ENCODE measurements at regions not wholly inside any gene's neighbourhood (a gene's known extent, or its start where the extent isn't known, plus 50 kb on each side); places are given as distances from the start of the nearest gene placed in this dataset.
"Not testable (repeated sequence)": the region's sequence is repeated elsewhere in the genome, so short reads cannot be mapped to it uniquely, and the experiment has no call there.

GRCh38 chr6:113047932-113048331 is 700.8 kb downstream of the RFPL4B start:
- no peak for DNase-seq (ENCODE audit: low read depth)

- DNase-seq (ENCODE audit: low read depth) = no peak
Observed at GRCh38 chr6:113048741-113049140, 701.6 kb downstream of the RFPL4B start.

DNA sequence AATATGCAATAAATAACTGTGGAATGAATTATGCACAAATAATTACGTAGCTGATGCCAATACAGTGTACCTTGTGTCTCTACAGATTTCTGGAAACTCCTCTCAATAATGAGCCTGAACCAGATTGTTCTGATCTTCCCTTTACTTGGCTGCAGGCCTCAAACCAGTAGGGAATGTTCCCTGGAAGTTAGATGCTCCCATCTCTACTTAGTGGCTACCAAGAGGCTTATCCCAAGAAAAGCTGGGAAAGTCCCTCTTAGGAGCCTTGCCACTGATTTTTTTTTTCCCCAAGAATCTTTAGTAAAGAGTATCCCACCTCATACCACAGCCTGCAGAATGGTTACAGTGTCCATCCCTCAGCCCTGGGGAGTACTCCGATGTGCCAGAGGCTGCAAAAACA is 702.1 kb downstream of the RFPL4B start:
- DNase-seq (ENCODE audit: low read depth) = no peak

DNA sequence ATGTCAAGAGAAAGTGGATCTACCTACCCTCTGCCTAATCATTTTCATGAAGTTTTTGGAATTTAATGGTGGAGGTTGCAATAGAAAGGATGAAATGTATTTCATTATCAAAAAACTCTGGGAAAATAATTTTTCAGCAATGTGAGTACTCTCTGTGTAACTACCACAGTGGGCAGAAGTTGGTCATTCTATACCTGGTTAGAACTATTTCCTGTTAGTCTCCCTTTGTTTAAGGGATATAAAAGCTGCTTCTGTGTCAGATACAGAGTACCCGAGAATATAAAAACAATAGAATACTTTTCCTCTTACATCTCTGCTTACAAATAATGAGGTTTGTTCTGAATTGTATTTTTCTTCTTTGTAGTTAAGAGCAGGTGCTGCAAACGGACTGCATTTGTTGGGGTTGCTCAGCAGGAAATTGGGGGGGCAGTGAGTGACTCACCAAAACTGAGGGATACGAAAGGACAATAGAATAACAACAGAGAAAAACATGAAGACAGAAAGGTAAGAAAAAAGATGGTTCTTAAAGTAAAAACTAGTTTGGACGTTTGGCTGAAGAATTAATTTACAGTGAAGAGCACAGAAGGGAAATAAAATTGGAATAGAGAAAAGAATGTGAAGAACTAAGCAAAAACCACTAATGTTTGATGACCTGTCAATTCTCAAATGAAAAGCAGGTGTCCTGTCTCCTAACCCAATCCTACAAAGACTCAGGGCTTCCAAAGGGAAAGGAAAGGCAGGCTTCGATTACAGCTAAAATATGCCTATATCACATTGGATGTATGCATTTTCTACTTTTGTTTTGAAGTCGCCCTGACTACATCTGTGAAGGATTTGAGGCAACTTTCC is 703.1 kb downstream of the RFPL4B start:
- DNase-seq (ENCODE audit: low read depth) = no peak

- DNase-seq (ENCODE audit: low read depth) = no peak
Observed at GRCh38 chr6:113050979-113051378, 703.8 kb downstream of the RFPL4B start.

GRCh38 chr6:113052506-113052905 is 705.4 kb downstream of the RFPL4B start:
- no peak for DNase-seq (ENCODE audit: low read depth)

- no peak for DNase-seq (ENCODE audit: low read depth)
Observed at GRCh38 chr6:113055061-113055460, 707.9 kb downstream of the RFPL4B start.

GRCh38 chr6:113055998-113056397 is 708.9 kb downstream of the RFPL4B start:
- no peak for DNase-seq (ENCODE audit: low read depth)

DNA sequence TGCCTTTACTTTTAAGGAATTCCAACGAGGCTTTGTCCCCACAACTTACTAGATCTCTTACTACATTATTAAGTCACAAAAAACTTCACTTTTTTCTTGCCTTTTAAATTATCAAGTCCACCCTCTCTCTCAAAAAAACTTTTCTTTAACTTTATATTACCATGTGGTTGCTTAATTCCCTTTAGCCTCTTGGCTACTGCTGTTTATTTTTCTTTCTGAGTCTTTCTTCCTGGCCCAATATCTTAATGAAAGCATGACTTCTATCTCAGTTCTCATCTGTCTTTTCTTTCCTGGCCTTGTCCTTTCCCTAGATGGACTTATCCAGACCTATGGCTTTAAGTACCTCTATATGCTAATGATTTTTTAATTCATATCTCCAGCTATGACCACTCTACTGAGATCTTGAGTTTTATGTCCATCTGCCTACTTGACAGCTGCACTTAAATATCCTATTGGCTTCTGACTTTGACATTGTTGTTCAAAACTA is 710.5 kb downstream of the RFPL4B start:
- no peak for DNase-seq (ENCODE audit: low read depth)

DNA sequence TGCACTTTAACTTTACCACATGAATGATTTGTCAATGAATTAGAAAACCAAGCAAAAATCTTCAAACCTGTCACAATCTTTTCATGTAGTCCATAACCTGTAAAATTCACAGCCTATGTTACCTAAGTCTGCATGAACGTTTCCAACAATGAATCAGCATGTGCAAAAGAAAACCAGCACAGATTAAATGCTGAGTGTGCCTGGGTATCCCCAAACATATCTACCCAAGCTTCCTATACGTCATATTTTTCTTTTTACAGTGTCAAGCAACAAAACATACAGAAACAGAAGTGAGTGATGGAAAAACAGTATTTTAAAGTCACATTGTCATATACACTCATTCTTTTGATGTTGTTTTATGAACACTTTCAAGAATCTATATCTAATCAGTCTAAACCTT is 713.5 kb downstream of the RFPL4B start:
- DNase-seq (ENCODE audit: low read depth) = no peak

DNA sequence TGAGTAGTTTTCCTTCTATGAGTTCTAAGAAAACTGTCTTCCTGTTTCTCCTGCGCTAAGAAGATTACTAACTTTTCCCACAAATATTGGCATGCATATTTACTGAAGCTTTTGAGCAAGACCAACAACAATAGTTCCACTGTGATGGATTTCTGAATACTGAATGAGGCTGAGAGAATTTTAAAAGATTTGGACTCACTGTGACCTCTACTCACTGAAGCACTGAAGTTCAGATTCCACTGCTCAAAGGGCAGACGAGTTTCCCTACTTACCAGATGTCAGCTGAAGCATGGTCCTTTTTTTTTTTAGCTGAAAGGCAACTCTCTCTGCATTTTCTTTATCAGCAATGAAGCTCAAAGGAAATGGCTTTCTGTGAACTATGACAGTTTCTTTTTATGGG is 718.5 kb downstream of the RFPL4B start:
- no peak for DNase-seq (ENCODE audit: low read depth)

- DNase-seq (ENCODE audit: low read depth) = no peak
Observed at GRCh38 chr6:113067612-113068275, 720.6 kb downstream of the RFPL4B start.

- no peak for DNase-seq (ENCODE audit: low read depth)
Observed at GRCh38 chr6:113068570-113068969, 721.4 kb downstream of the RFPL4B start.

DNA sequence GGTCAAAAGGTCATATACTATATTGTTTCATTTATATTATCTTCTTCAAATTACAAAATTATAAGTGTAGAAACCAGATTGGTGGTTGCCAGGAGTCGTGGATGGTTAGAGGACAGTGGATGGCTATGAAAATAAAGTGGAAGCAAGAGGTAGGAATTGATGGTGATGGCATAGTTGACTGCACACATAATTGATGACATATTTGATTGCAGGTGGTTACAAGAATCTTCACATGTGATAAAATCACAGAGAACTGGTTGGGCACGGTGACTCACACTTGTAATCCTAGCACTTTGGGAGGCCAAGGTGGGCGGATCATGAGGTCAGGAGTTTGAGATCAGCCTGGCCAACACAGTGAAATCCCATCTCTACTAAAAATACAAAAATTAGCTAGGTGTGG is 723.6 kb downstream of the RFPL4B start:
- DNase-seq (ENCODE audit: low read depth) = not testable (repeated sequence)

DNA sequence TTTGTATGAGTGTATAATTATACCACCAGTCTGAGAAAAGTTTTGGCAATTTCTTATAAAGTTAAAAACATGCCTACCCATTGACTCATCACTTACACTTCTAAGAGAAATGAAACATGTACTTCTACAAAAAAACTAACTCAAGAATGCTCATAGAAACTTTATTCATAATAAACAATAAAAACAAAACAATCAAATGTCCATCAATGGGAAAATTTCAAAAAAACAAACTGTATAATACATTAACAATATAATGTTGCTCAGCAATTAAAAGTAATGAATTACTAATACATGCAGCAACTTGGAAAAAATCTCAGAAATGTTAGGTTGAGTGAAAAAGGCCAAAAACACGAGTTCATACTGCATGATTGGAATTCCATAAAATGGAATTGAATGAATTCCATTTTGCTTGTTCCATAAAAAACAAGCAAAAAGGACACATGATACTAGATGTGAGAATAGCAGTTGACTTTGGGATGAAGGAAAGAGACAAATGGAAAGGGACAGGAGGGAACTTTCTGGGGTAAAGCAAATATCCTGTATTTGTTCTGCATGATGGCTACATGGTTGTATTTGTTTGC is 726.6 kb downstream of the RFPL4B start:
- DNase-seq (ENCODE audit: low read depth) = no peak

- no peak for DNase-seq (ENCODE audit: low read depth)
Observed at GRCh38 chr6:113076116-113076515, 729.0 kb downstream of the RFPL4B start.

- no peak for DNase-seq (ENCODE audit: low read depth)
Observed at GRCh38 chr6:113076816-113077215, 729.7 kb downstream of the RFPL4B start.

- DNase-seq (ENCODE audit: low read depth) = no peak
Observed at GRCh38 chr6:113077794-113078193, 730.7 kb downstream of the RFPL4B start.

DNA sequence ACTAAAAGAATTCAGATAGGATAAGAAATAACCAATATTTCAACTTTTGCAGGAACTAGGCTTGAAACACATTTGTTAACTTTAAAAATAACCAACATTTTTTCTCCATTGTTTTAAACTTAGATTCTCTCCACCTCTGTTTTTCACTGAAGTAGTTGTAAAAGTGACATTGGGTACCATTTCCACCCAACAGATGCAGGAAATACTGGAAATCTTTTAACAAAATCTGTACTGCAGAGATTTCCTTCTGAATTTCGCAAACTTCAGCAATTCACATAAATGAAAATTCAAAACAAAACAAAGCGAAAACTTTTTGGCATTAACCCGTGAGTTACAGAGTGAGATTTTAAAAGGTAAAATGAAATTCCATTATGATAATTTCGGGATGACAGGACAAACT is 731.7 kb downstream of the RFPL4B start:
- DNase-seq (ENCODE audit: low read depth) = no peak

- DNase-seq (ENCODE audit: low read depth) = no peak
Observed at GRCh38 chr6:113082745-113083144, 735.6 kb downstream of the RFPL4B start.

DNA sequence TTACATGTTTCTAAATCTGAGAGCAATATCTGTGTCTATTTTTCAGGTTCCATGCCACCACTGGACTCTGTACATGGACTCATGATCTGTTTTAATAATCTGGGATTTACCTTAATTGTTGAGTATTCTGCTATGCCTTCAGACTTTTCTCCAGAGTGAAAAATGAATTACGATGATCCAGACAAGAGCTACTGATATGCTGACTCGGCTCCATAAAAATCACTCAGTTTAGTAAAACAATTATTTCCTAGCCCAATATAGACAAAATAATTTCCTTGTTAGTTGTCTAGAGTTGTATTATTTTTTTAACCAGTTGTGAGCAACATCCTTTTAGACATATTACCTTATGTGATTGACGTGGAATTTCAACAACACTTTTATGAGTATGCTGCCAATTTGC is 736.8 kb downstream of the RFPL4B start:
- DNase-seq (ENCODE audit: low read depth) = no peak

DNA sequence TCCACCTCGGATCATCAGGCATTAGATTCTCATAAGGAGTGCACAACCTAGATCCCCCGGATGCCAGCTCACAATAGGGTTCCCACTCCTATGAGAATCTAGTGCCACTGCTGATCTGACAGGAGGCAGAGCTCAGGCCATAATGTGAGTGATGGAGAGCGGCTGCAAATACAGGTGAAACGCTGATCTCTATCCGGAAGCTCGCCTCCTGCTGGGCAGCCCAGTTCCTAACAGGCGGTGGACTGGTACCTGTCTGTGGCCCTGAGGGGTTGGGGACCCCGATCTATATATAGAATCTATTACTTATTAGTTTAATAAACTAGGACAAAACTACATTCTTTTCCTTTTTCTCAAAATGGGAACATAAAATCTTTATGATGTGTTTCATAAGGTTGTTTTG is 741.9 kb downstream of the RFPL4B start:
- no peak for DNase-seq (ENCODE audit: low read depth)

GRCh38 chr6:113092795-113093194 is 745.7 kb downstream of the RFPL4B start:
- DNase-seq (ENCODE audit: low read depth) = no peak
